Left lung (tissue), 4 donors: ENCODE measurements at regions not wholly inside any gene's neighbourhood (a gene's known extent, or its start where the extent isn't known, plus 50 kb on each side); places are given as distances from the start of the nearest gene placed in this dataset.

Source experiments
- ATAC-seq: fragments of 200-7000 bp; cut with Tn5 transposase; one replicate; pipeline ENCODE4 v1.9.1; 2020; ENCODE audit warnings: moderate library complexity
- DNase-seq, 4 donors: peaks; one replicate each; pipeline ENCODE4 v3.0.0-alpha.2; 2013 to 2020
- H3K27ac ChIP-seq, 2 donors: fragments of 200-600 bp; sonication (generic) in 1 of 2; one replicate each; pipeline versions ENCODE4 v1.5.0 to v1.8.0; 2020 to 2021
- H3K27me3 ChIP-seq, 2 donors: fragments of 200-600 bp; sonication (generic) in 1 of 2; one replicate each; pipeline versions ENCODE4 v1.5.0 to v1.8.0; 2020 to 2021
- H3K36me3 ChIP-seq, 2 donors: fragments of 200-600 bp; sonication (generic) in 1 of 2; one replicate each; pipeline versions ENCODE4 v1.5.0 to v1.8.0; 2020 to 2021
- H3K4me1 ChIP-seq, 2 donors: fragments of 200-600 bp; one replicate each; pipeline ENCODE4 v1.8.0; 2021
- H3K4me3 ChIP-seq, 2 donors: fragments of 200-600 bp; sonication (generic) in 1 of 2; one replicate each; pipeline versions ENCODE4 v1.5.0 to v1.8.0; 2020 to 2021; ENCODE audit warnings: mild to moderate bottlenecking in 1 of 2
- H3K9me3 ChIP-seq, 2 donors: fragments of 200-600 bp; sonication (generic) in 1 of 2; one replicate each; pipeline versions ENCODE4 v1.5.0 to v1.8.0; 2020 to 2021
- CTCF ChIP-seq, 2 donors: fragments of 200-600 bp; sonication (generic) in 1 of 2; IDR thresholded peaks; one replicate each; pipeline versions ENCODE4 v1.5.0 to v1.8.0; 2021; ENCODE audit warnings: antibody characterized with exemption in 2 of 2
- intact Hi-C, 2 donors: fragments of 100-400 bp; cut with DNase I; formaldehyde crosslinking; loops; one replicate each; pipeline versions ENCODE4 v1.11.2 to v1.14.2; 2022
- donor health status: DM: no; HTN: yes; CAD: no.
- donor health status: DM: no; HTN: no; CAD: no.

- Histone ChIP-seq H3K9me3 (no peaks in the 10 kb centered on the region), H3K27me3 (no peaks in the 10 kb centered on the region), H3K36me3 (no peaks in the 10 kb centered on the region), H3K4me1 (no peaks in the 10 kb centered on the region), H3K27ac (no peak overlapping the region), H3K4me3 (no peak overlapping the region)
- intact Hi-C loops: no loop called here
- DNase-seq (no peak), ATAC-seq (no peak)
- TF ChIP-seq CTCF (IDR thresholded peaks at IDR 0.05): no peak
Measured at GRCh38 chr4:126628933-126629332, 1003.8 kb upstream of the INTU start.

GRCh38 chr4:126630230-126630629 lies 1002.5 kb upstream of the INTU start:
- Histone ChIP-seq H3K27me3 (no peaks in the 10 kb centered on the region), H3K4me1 (no peaks in the 10 kb centered on the region), H3K4me3 (no peak overlapping the region), H3K27ac (no peak overlapping the region), H3K9me3 (no peaks in the 10 kb centered on the region), H3K36me3 (no peaks in the 10 kb centered on the region)
- TF ChIP-seq CTCF (IDR thresholded peaks at IDR 0.05): no peak
- ATAC-seq: no peak
- intact Hi-C loops: no loop called here
- DNase-seq: peak in 1 of 4 donors; percentile 35

- intact Hi-C loops: no loop called here
- Histone ChIP-seq H3K27me3 (no peaks in the 10 kb centered on the region), H3K27ac (no peak overlapping the region), H3K36me3 (no peaks in the 10 kb centered on the region), H3K4me3 (no peak overlapping the region), H3K4me1 (no peaks in the 10 kb centered on the region), H3K9me3 (no peaks in the 10 kb centered on the region)
- ATAC-seq: no peak
- no peak for DNase-seq
- TF ChIP-seq CTCF (IDR thresholded peaks at IDR 0.05): no peak
Measured at GRCh38 chr4:126633306-126633705, 999.5 kb upstream of the INTU start.

GRCh38 chr4:126637706-126638105 lies 995.1 kb upstream of the INTU start:
- TF ChIP-seq CTCF (IDR thresholded peaks at IDR 0.05): no peak
- H3K36me3 ChIP-seq: no peaks in the 10 kb centered on the region
- intact Hi-C loops: no loop called here
- no peaks in the 10 kb centered on the region for H3K9me3 ChIP-seq
- H3K27me3 ChIP-seq: no peaks in the 10 kb centered on the region
- no peaks in the 10 kb centered on the region for H3K4me1 ChIP-seq
- DNase-seq (no peak), ATAC-seq (no peak)
- no peak overlapping the region for H3K27ac ChIP-seq
- H3K4me3 ChIP-seq: no peak overlapping the region

GRCh38 chr4:126647320-126647719 lies 985.4 kb upstream of the INTU start:
- intact Hi-C loops: no loop called here
- DNase-seq (no peak), ATAC-seq (no peak)
- no peak for TF ChIP-seq CTCF (IDR thresholded peaks at IDR 0.05)
- no peaks in the 10 kb centered on the region for H3K9me3 ChIP-seq
- H3K4me3 ChIP-seq: no peak overlapping the region
- no peaks in the 10 kb centered on the region for H3K36me3 ChIP-seq
- H3K27me3 ChIP-seq: no peaks in the 10 kb centered on the region
- no peaks in the 10 kb centered on the region for H3K4me1 ChIP-seq
- H3K27ac ChIP-seq: no peak overlapping the region
